H9 (cell line): ENCODE measurements at regions not wholly inside any gene's neighbourhood (a gene's known extent, or its start where the extent isn't known, plus 50 kb on each side); places are given as distances from the start of the nearest gene placed in this dataset.

Experiments
- DNase-seq: peaks from one replicate; pipeline ENCODE4 v3.0.0-alpha.2; 2017
- H2AFZ ChIP-seq: one replicate; pipeline ENCODE4 v1.6.1; 2013; ENCODE audit warnings: mild to moderate bottlenecking, low read length, control low read depth, moderate library complexity
- H2AK5ac ChIP-seq: 2 replicates; pipeline ENCODE4 v1.6.1; 2013; ENCODE audit warnings: low read length, control low read depth, mixed read lengths; ENCODE audit not compliant: insufficient read length
- H2BK120ac ChIP-seq: one replicate; pipeline ENCODE4 v1.6.1; 2013; ENCODE audit warnings: low read depth, mild to moderate bottlenecking, low read length, control low read depth, inconsistent platforms; ENCODE audit not compliant: poor library complexity, severe bottlenecking
- H2BK12ac ChIP-seq: 2 replicates; pipeline ENCODE4 v1.6.1; 2013; ENCODE audit warnings: low read length, control low read depth, mixed read lengths, low read depth; ENCODE audit not compliant: insufficient read length
- H2BK15ac ChIP-seq: 2 replicates; pipeline ENCODE4 v1.6.1; 2013; ENCODE audit warnings: low read depth, low read length, control low read depth
- H2BK20ac ChIP-seq: one replicate; pipeline ENCODE4 v1.6.1; 2013; ENCODE audit warnings: low read depth, mild to moderate bottlenecking, low read length, control low read depth, inconsistent platforms; ENCODE audit not compliant: poor library complexity, severe bottlenecking
- H2BK5ac ChIP-seq: 2 replicates; pipeline ENCODE4 v1.6.1; 2013; ENCODE audit warnings: low read length, control low read depth, mixed read lengths; ENCODE audit not compliant: insufficient read length
- H3K14ac ChIP-seq: 2 replicates; pipeline ENCODE4 v1.6.1; 2013; ENCODE audit warnings: low read length, control low read depth; ENCODE audit not compliant: insufficient read depth
- H3K18ac ChIP-seq: 2 replicates; pipeline ENCODE4 v1.6.1; 2013; ENCODE audit warnings: low read depth, mild to moderate bottlenecking, mixed read lengths, low read length, control low read depth; ENCODE audit not compliant: insufficient read length
- H3K23ac ChIP-seq: 2 replicates; pipeline ENCODE4 v1.6.1; 2013; ENCODE audit warnings: low read length, control low read depth, mixed read lengths, low read depth; ENCODE audit not compliant: insufficient read length
- H3K23me2 ChIP-seq: 2 replicates; pipeline ENCODE4 v1.6.1; 2013; ENCODE audit warnings: low read depth, mild to moderate bottlenecking, mixed read lengths, low read length, control low read depth; ENCODE audit not compliant: insufficient read length, poor library complexity, severe bottlenecking
- H3K27ac ChIP-seq: 2 replicates; pipeline ENCODE4 v1.5.1; 2013; ENCODE audit warnings: low read length, control low read depth, mixed read lengths, low read depth; ENCODE audit not compliant: insufficient read length
- H3K27me3 ChIP-seq: 2 replicates; pipeline ENCODE4 v1.6.1; 2013; ENCODE audit warnings: low read length, control low read depth, inconsistent platforms; ENCODE audit not compliant: insufficient read depth
- H3K4ac ChIP-seq: 2 replicates; pipeline ENCODE4 v1.6.1; 2013; ENCODE audit warnings: low read depth, mild to moderate bottlenecking, control low read depth, inconsistent platforms, low read length, moderate library complexity
- H3K4me1 ChIP-seq: 2 replicates; pipeline ENCODE4 v1.6.1; 2013; ENCODE audit warnings: low read length, control low read depth, inconsistent platforms; ENCODE audit not compliant: insufficient read depth
- H3K4me2 ChIP-seq: 2 replicates; pipeline ENCODE4 v1.6.1; 2013; ENCODE audit warnings: low read length, control low read depth, mixed read lengths; ENCODE audit not compliant: insufficient read length, insufficient read depth
- H3K56ac ChIP-seq: 2 replicates; pipeline ENCODE4 v1.6.1; 2013; ENCODE audit warnings: low read depth, mild to moderate bottlenecking, mixed read lengths, low read length, control low read depth; ENCODE audit not compliant: insufficient read length
- H3K79me1 ChIP-seq: 2 replicates; pipeline ENCODE4 v1.6.1; 2013; ENCODE audit warnings: low read depth, mild to moderate bottlenecking, moderate library complexity, low read length, control low read depth, inconsistent platforms; ENCODE audit not compliant: insufficient read depth, poor library complexity, severe bottlenecking
- H3K79me2 ChIP-seq: 2 replicates; pipeline ENCODE4 v1.6.1; 2013; ENCODE audit warnings: low read length, control low read depth, inconsistent platforms; ENCODE audit not compliant: insufficient read depth
- H3K9ac ChIP-seq: 2 replicates; pipeline ENCODE4 v1.6.1; 2013; ENCODE audit warnings: low read length, control low read depth, mixed read lengths; ENCODE audit not compliant: insufficient read length; ENCODE audit errors: extremely low read depth
- H3K9me3 ChIP-seq: one replicate; pipeline ENCODE4 v1.6.1; 2013; ENCODE audit warnings: low read depth, low read length, inconsistent platforms; ENCODE audit not compliant: control insufficient read depth
- H3T11ph ChIP-seq: one replicate; pipeline ENCODE4 v1.6.1; 2013; ENCODE audit warnings: mild to moderate bottlenecking, low read length, control low read depth, inconsistent platforms
- H4K20me1 ChIP-seq: one replicate; pipeline ENCODE4 v1.6.1; 2013; ENCODE audit not compliant: control insufficient read depth, insufficient read length, insufficient read depth
- H4K5ac ChIP-seq: 2 replicates; pipeline ENCODE4 v1.6.1; 2013; ENCODE audit warnings: low read depth, mild to moderate bottlenecking, mixed read lengths, low read length, control low read depth; ENCODE audit not compliant: insufficient read length
- H4K8ac ChIP-seq: replicated peaks from 2 replicates; pipeline ENCODE4 v1.6.1; 2013; ENCODE audit warnings: low read length, control low read depth, mixed read lengths, low read depth; ENCODE audit not compliant: insufficient read length
- H4K91ac ChIP-seq: 2 replicates; pipeline ENCODE4 v1.6.1; 2013; ENCODE audit warnings: low read depth, mild to moderate bottlenecking, moderate library complexity, mixed read lengths, low read length, control low read depth; ENCODE audit not compliant: insufficient read length
- H3K27ac Mint-ChIP-seq, 3 experiments: 2 replicates in 2 of 3; 3 replicates in 1 of 3; pipeline ENCODE4 v1.8.0; 2020 to 2021; ENCODE audit warnings: mixed read lengths in 3 of 3, mild to moderate bottlenecking in 1 of 3, moderate library complexity in 1 of 3
- H3K27me3 Mint-ChIP-seq: 2 replicates; pipeline ENCODE4 v1.8.0; 2021; ENCODE audit warnings: low read depth, mild to moderate bottlenecking, moderate library complexity, mixed read lengths
- H3K36me3 Mint-ChIP-seq, 3 experiments: 2 replicates in 2 of 3; 3 replicates in 1 of 3; pipeline ENCODE4 v1.8.0; 2020 to 2021; ENCODE audit warnings: low read depth in 3 of 3, mixed read lengths in 3 of 3; ENCODE audit not compliant: insufficient read depth in 1 of 3
- H3K4me1 Mint-ChIP-seq, 2 experiments: 2 replicates each; pipeline ENCODE4 v1.8.0; 2020; ENCODE audit warnings: mixed read lengths in 2 of 2
- H3K4me3 Mint-ChIP-seq, 2 experiments: 2 replicates in 1 of 2; 3 replicates in 1 of 2; pipeline ENCODE4 v1.8.0; 2020 to 2021; ENCODE audit warnings: mild to moderate bottlenecking in 2 of 2, mixed read lengths in 2 of 2, moderate library complexity in 1 of 2
- H3K9me3 Mint-ChIP-seq, 2 experiments: 2 replicates in 1 of 2; 3 replicates in 1 of 2; pipeline ENCODE4 v1.8.0; 2020; ENCODE audit warnings: mild to moderate bottlenecking in 2 of 2, mixed read lengths in 2 of 2, moderate library complexity in 1 of 2
- CTCF ChIP-seq: fragments of 200-600 bp; sonication (generic); conservative IDR thresholded peaks from 3 replicates; pipeline ENCODE4 v1.8.0; 2021; ENCODE audit warnings: antibody characterized with exemption, mild to moderate bottlenecking
- WGBS: extraction: QIAGEN DNeasy Blood & Tissue Kit; methylation state at CpG from one replicate; pipeline ENCODE4 v1.1.7; 2013; ENCODE audit warnings: missing lambda C conversion rate, low lambda C conversion rate, mixed read lengths; ENCODE audit not compliant: insufficient read length; ENCODE audit errors: extremely low coverage; 5-methylcytosine and 5-hydroxymethylcytosine counted together

DNA sequence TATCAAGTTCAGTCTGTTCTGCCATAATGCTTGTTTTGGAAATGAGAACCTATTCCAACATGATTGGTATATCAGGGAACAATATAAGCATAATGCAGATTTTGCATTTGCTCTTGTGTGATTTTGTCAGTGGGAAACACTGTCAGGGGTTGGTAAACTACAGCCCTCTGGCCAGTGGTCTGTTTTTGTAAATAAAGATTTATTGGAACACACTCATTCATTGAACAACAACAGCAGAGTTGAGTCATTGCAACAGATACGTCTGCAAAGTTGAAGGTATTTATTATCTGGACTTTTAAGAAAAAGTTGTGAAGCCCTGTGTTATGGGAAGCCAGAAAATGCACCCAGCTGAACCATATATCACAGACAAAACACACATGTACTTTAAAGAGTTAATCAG lies 83.1 kb downstream of the MCFD2 start:
- no peak overlapping the region for H3K4ac ChIP-seq
- H3K18ac ChIP-seq: no peak overlapping the region
- no peak overlapping the region for H3T11ph ChIP-seq
- no peak for DNase-seq
- no peak overlapping the region for H2BK20ac ChIP-seq
- no peak overlapping the region for H2BK5ac ChIP-seq
- Mint-ChIP-seq H3K27me3 (peaks cover 1% of the 10 kb centered on the region; the same call in 1 of the 2 replicates), H3K4me1 (peaks cover 0 to 4% of the 10 kb centered on the region in 2 experiments; a peak in 1 of 4 replicates), H3K36me3 (no peaks in the 10 kb centered on the region; a peak in 1 of 7 replicates), H3K9me3 (no peaks in the 10 kb centered on the region), H3K27ac (no peak overlapping the region), H3K4me3 (no peak overlapping the region)
- H3K14ac ChIP-seq: no peak overlapping the region
- H3K27me3 ChIP-seq: no peaks in the 10 kb centered on the region
- no peak overlapping the region for H3K4me2 ChIP-seq
- H2BK120ac ChIP-seq: no peak overlapping the region
- H3K9me3 ChIP-seq: no peaks in the 10 kb centered on the region
- H4K20me1 ChIP-seq: no peaks in the 10 kb centered on the region
- no peak overlapping the region for H4K91ac ChIP-seq
- H3K23me2 ChIP-seq: no peaks in the 10 kb centered on the region
- H4K5ac ChIP-seq: no peak overlapping the region
- H2AFZ ChIP-seq: no peak overlapping the region
- no peak overlapping the region for H3K56ac ChIP-seq
- H3K4me1 ChIP-seq: no peaks in the 10 kb centered on the region
- no peak overlapping the region for H2AK5ac ChIP-seq
- H3K23ac ChIP-seq: no peak overlapping the region
- H3K79me2 ChIP-seq: no peaks in the 10 kb centered on the region
- H2BK12ac ChIP-seq: no peak overlapping the region
- no peak for TF ChIP-seq CTCF
- no CpG with 5 or more reads among the region's 1 CpG for WGBS
- no peaks in the 10 kb centered on the region for H3K79me1 ChIP-seq
- H3K9ac ChIP-seq: no peak overlapping the region
- no peak overlapping the region for H4K8ac ChIP-seq
- no peak overlapping the region for H3K27ac ChIP-seq
- no peak overlapping the region for H2BK15ac ChIP-seq
